HG02678 (cell line): ENCODE measurements at regions not wholly inside any gene's neighbourhood (a gene's known extent, or its start where the extent isn't known, plus 50 kb on each side); places are given as distances from the start of the nearest gene placed in this dataset.

Source experiments
- ATAC-seq: cut with Tn5 transposase; IDR thresholded peaks from one replicate; pipeline ENCODE4 v1.9.1; 2021; ENCODE audit warnings: mild to moderate bottlenecking, moderate library complexity; ENCODE audit not compliant: unreplicated experiment

- ATAC-seq = no peak
These were observed 323.9 kb upstream of the SOX11 start for GRCh38 chr2:5368263-5368662.

DNA sequence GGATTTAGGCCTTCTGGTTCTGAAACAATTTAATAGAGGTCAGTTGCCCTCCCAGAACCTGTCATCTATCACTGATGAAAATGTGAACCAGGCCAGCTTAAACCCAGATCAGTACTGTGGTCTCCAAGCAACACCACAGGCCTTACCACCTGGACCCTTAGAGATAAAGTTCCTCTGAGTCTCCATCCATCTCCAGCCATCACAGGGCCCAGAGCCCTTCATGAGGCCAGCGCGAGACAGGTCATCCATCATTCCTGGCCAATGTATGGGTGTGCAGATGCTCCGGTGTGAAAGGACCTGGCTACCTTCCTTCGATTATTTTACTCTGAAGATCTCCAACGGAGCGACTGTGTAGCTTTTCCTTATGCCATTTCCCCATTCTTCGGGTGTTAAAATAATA lies 322.7 kb upstream of the SOX11 start:
- ATAC-seq = no peak

DNA sequence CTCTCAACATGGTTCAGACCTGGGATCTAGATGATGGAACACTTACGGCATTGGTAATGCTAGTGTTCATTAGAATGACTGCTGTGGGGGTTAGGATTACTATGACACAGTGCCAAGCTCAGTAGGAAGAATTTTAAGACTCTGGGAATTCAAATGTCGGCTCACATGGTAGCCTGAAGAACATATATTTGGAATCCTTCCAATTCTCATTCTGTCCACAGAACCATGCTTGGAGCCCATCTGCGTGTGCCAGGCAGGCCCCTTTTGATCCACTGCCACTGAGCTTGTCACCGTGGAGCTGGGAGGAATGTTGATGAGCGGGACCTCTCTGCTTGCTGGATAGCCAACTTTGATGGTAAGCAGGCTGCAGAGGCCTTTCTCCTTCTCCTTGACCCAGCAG lies 322.0 kb upstream of the SOX11 start:
- no peak for ATAC-seq

DNA sequence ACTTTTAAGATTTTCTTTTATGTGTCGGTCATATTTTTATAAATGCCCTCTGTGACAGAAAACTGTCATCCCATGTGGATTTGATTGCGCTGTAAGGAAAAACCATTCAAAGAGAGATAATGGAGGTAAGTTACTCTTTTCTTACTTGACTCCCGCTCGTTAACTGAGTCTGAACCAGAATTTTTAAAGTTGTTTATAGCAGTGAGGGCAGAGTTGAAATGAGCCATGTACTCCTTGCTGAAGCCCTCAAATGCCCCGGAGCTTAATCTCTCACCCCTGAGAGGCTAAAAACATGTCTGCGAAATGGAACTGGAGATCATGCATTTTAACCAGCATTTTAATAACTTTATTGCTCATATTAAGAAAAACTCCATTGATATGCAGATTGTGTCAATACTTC lies 320.0 kb upstream of the SOX11 start:
- no peak for ATAC-seq

DNA sequence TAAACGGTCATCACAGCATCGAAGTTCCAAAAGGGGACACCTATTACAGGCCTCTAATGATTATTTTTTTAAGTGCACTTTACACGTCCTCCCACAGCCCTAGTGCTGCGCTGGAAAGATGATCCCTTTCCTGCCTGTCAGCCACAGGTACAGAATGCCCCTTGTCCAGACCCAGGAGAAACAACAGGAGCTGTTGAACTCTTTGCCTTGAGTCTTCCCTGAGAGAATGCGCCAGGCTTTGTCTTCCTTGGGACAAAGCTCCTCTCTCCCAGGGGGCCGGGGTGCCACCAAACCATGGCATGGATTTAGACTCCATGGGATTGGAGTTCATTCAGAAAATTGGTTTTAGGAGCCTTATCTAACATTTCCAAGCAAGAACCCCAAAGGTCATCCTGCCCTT lies 319.0 kb upstream of the SOX11 start:
- no peak for ATAC-seq

DNA sequence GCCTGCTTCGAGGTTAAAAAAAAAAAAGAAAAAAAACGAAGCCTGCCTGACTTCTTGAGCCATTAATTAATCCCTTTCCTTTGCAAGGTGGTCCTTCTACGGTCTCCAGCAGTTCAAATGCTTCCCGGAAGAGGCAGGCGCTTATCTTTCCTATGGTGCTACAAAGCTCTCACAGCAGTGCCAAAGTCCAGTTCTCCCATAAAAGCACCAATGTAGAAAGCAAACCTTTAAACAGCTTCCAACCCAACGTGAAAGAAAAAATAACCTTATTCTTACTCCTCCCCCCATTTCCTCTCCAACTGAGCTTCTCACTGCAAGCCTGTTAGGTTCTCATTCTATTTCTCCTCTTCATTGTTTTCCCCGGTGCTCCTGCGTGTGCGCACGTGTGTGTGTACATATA lies 317.4 kb upstream of the SOX11 start:
- ATAC-seq = no peak

GRCh38 chr2:5377323-5377722 lies 314.9 kb upstream of the SOX11 start:
- no peak for ATAC-seq

DNA sequence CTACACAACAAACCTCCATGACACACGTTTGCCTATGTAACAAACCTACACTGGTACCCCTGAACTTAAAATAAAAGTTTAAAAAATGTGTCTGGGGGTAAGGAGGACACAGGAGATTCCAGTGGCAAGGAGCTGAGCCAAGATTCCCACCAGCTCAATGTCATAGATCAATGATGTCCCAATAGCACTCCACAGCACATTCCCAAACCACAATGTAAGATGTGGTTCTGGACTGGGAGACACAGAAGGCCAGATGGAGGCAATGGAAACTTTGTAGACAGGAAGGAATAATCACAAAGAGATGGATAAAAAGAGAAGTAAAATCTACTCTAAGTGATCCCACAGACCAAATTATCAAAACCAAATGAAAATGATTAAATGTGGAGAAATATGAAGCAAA lies 312.4 kb upstream of the SOX11 start:
- no peak for ATAC-seq

GRCh38 chr2:5385596-5385995 lies 306.6 kb upstream of the SOX11 start:
- no peak for ATAC-seq

- ATAC-seq = no peak
These were observed 304.8 kb upstream of the SOX11 start for GRCh38 chr2:5387406-5387805.

DNA sequence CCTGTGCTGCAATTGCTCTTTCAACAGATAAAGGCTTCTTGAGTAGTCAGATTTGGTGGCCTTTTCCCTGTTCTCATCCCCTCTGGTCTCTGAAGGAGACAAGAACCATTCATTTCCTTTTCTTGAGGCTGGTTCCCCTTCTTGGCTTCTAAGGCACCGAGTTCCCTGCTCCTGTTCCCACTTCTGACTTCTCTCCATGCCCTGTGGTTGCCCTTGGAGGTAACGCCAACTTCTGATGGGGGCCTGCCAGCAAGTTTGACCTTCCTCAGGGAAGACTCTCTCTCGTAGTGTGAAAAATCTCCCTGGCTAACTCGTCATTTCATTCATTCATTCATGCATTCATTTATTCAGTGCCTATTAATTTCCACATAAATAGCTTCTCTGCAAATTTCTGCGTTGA lies 302.4 kb upstream of the SOX11 start:
- no peak for ATAC-seq

GRCh38 chr2:5391362-5391761 lies 300.8 kb upstream of the SOX11 start:
- ATAC-seq = no peak

DNA sequence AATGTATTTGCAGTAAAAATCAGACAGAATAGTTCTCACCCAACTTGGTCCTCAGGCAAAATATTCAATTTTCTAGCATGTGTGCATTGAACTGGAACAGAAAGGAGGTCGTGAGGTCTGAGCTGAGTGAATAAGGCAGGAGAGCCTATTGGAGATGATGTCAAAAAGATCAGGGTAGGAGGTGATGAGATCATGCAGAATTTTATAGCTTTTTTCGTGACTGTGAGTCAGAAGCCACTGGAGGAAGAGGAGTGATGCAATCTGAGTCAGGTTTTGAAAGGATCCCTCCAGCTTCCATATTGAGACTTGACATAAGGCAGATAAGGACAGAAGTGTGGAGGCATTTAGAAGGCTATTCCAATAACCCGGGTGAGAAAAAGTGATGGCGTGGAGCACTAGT lies 299.5 kb upstream of the SOX11 start:
- no peak for ATAC-seq

GRCh38 chr2:5393474-5393873 lies 298.7 kb upstream of the SOX11 start:
- ATAC-seq = no peak

DNA sequence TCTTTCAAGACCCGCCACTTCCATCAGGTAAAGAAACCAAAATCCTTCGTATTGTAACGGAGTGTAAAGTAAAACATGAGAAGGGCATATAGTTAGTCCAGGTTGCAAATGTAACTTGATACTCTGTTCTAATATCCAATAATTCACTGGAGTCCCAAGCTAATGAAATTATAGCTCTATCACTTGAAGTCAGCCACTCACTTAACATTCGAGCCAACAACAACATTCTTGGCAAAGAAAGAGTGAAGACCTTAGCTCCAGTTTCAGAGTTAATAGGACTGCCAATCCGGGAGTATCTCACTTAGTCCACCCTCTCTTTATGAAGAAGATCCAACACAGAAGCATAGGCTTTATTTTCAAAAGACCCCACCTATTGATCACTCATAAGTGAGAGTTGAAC lies 298.0 kb upstream of the SOX11 start:
- no peak for ATAC-seq

DNA sequence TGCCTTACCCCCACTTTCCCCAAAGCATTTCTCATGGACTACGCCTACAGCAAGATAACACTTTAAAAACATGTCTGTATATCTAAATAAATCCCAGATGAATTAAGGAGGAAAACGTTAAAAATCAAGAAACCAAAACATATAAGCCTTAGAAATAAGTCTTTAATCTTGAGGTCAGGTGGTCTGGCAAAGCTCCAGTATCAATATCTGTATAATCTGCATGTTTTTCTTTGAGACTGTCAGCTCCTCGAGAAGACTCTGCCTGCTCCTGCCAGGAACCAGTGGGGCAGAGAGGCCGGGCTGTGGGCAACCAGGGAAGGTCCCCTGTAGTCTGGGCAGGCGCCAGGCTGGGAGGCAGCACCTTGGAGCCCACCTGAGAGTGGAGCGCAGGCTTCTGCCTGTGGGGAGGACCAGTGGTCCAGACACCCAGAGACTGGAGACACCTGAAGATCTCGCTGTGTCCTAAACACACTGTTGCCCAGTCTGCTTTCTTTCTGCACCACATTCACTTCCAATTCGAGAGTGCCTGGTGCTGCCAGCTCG lies 291.0 kb upstream of the SOX11 start:
- ATAC-seq = no peak

- no peak for ATAC-seq
These were observed 288.8 kb upstream of the SOX11 start for GRCh38 chr2:5403392-5403791.

- ATAC-seq = no peak
These were observed 282.2 kb upstream of the SOX11 start for GRCh38 chr2:5409898-5410381.

- no peak for ATAC-seq
These were observed 281.0 kb upstream of the SOX11 start for GRCh38 chr2:5410991-5411700.

DNA sequence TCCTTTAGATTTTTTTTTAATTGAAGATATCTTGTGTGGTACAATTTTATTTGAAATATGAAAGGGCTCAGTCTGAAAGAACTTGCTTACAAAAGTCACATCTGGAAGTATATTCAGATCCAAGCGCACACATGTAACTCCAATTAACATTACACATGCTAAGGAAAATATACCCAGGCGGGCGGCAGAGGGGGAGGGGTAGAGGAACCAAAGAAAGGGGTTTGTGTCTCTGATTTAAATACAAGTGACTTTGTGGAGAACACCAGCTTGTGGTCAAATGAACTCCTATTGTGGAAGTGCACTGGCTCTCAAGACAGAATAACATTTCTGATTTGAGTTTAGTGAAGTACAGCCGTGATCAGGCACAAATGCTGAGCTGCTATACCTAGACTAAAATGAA lies 280.2 kb upstream of the SOX11 start:
- ATAC-seq = no peak

DNA sequence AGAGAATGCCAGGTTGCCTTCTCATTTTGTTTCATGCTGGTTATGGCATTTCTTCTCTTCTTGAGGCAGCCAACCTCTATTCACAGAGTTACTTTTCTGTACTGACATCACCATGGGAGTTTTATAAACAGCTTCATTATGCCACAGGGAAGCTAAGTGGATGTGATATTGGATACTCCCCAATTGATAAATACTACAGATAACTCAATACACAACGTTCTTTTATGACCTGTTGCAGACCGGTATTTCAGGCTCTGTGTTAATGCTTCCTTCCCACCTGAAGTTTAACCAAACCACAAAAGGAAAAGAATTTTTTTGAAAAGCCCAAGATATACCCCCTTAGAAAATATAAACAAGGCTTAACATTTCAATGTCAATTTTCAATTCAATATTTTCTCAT lies 258.3 kb upstream of the SOX11 start:
- no peak for ATAC-seq

GRCh38 chr2:5437375-5437774 lies 254.8 kb upstream of the SOX11 start:
- no peak for ATAC-seq

DNA sequence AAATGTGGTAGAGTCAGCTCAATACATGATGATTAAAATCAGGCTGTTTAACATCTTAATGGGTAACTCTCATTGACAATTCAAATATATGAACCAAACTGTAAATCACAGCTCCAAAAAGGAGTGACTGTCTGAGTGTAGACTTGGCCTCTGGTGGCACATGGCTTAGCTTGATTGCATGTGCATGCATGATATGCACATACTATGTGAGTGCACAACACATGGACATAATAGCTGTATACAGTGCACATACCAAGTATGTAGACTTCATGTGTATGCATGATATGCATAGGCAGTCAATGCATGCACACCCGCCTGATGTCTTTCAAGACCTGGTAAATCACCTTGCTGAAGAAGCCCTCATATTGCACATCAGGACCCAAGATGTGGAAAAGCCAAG lies 252.0 kb upstream of the SOX11 start:
- ATAC-seq = no peak
